ENCODE measurements at regions not wholly inside any gene's neighbourhood (a gene's known extent, or its start where the extent isn't known, plus 50 kb on each side); places are given as distances from the start of the nearest gene placed in this dataset.

GRCh38 chr14:99118946-99119345 lies 153.1 kb downstream of the BCL11B start:
- no peaks in the 10 kb centered on the region for H3K36me3 Mint-ChIP-seq
- peaks cover 19% of the 10 kb centered on the region for H3K4me1 Mint-ChIP-seq
- ATAC-seq (no peak), DNase-seq (ENCODE audit: low spot score) (no peak)
- no peak overlapping the region for H3K27ac Mint-ChIP-seq
- ChIA-PET CTCF (interaction anchor here (0.8 kb wide), 1 partner anchor 83 kb away, joined by 3 read pairs; no protein-coding TSS in a partner anchor), POLR2A (no interaction called here)
- peaks cover 17% of the 10 kb centered on the region for H3K27me3 Mint-ChIP-seq (ENCODE audit: low read depth)
- no peaks in the 10 kb centered on the region for H3K9me3 Mint-ChIP-seq
- TF ChIP-seq NFATC4 (CRISPR knock-in tag; IDR thresholded peaks at IDR 0.05): no peak
- TF ChIP-seq ZBTB43 (CRISPR knock-in tag; IDR thresholded peaks at IDR 0.05): no peak
- TF ChIP-seq IRF2 (CRISPR knock-in tag; IDR thresholded peaks at IDR 0.05; ENCODE audit: borderline replicate concordance, low read depth): no peak
- no peak for TF ChIP-seq E2F1 (CRISPR knock-in tag; IDR thresholded peaks at IDR 0.05)
- no peak for TF ChIP-seq ZNF317 (CRISPR knock-in tag; IDR thresholded peaks at IDR 0.05; ENCODE audit: borderline replicate concordance, low read depth)
- TF ChIP-seq PRRX2 (CRISPR knock-in tag; IDR thresholded peaks at IDR 0.05): no peak
- no peak for TF ChIP-seq SP1 (CRISPR knock-in tag; conservative IDR thresholded peaks at IDR 0.05)
- TF ChIP-seq, protein P1, sequence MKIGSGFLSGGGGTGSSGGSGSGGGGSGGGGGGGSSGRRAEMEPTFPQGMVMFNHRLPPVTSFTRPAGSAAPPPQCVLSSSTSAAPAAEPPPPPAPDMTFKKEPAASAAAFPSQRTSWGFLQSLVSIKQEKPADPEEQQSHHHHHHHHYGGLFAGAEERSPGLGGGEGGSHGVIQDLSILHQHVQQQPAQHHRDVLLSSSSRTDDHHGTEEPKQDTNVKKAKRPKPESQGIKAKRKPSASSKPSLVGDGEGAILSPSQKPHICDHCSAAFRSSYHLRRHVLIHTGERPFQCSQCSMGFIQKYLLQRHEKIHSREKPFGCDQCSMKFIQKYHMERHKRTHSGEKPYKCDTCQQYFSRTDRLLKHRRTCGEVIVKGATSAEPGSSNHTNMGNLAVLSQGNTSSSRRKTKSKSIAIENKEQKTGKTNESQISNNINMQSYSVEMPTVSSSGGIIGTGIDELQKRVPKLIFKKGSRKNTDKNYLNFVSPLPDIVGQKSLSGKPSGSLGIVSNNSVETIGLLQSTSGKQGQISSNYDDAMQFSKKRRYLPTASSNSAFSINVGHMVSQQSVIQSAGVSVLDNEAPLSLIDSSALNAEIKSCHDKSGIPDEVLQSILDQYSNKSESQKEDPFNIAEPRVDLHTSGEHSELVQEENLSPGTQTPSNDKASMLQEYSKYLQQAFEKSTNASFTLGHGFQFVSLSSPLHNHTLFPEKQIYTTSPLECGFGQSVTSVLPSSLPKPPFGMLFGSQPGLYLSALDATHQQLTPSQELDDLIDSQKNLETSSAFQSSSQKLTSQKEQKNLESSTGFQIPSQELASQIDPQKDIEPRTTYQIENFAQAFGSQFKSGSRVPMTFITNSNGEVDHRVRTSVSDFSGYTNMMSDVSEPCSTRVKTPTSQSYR (CRISPR knock-in tag; IDR thresholded peaks at IDR 0.05): no peak
- no peak for TF ChIP-seq ZNF512 (CRISPR knock-in tag; IDR thresholded peaks at IDR 0.05; ENCODE audit: borderline replicate concordance)
- no peak for TF ChIP-seq JAZF1 (CRISPR knock-in tag; IDR thresholded peaks at IDR 0.05)
- no peak for TF ChIP-seq NFE2L1 (CRISPR knock-in tag; IDR thresholded peaks at IDR 0.05)
- TF ChIP-seq ZNF396 (CRISPR knock-in tag; IDR thresholded peaks at IDR 0.05; ENCODE audit: borderline replicate concordance): no peak
- TF ChIP-seq CBFB (CRISPR knock-in tag; IDR thresholded peaks at IDR 0.05; ENCODE audit: low read depth): no peak
- TF ChIP-seq IRF1 (CRISPR knock-in tag; IDR thresholded peaks at IDR 0.05): no peak
- H3K4me3 Mint-ChIP-seq: peak overlapping the region; percentile 67

All from WTC11 (cell line).